ENCODE measurements at regions not wholly inside any gene's neighbourhood (a gene's known extent, or its start where the extent isn't known, plus 50 kb on each side); places are given as distances from the start of the nearest gene placed in this dataset.

- Histone ChIP-seq H4K20me1 (ENCODE audit: insufficient read depth) (no peaks in the 10 kb centered on the region), H3K9me3 (ENCODE audit: control insufficient read depth in 1 of 2, insufficient read depth in 1 of 2, low read depth in 1 of 2, low read length in 2 of 2) (no peaks in the 10 kb centered on the region), H3K27ac (ENCODE audit: low read depth, low read length) (no peak overlapping the region), H2AFZ (ENCODE audit: low read depth, low read length, poor library complexity, severe bottlenecking) (no peak overlapping the region), H3K4me1 (ENCODE audit: control insufficient read depth in 1 of 2, insufficient read depth in 2 of 2, low read length in 2 of 2) (no peaks in the 10 kb centered on the region), H3K4me2 (ENCODE audit: low read length) (no peak overlapping the region), H3K27me3 (ENCODE audit: insufficient read depth, low read length) (no peaks in the 10 kb centered on the region), H3K4me3 (replicated peaks in 1 of 2; ENCODE audit: low read depth in 1 of 2, low read length in 2 of 2) (no peak overlapping the region), H3K9me2 (ENCODE audit: insufficient read depth) (no peaks in the 10 kb centered on the region), H3K9ac (ENCODE audit: low read length) (no peak overlapping the region), H3K36me3 (ENCODE audit: control insufficient read depth in 1 of 2, insufficient read depth in 2 of 2, low read length in 2 of 2) (no peaks in the 10 kb centered on the region), H3K79me2 (ENCODE audit: insufficient read depth, low read length) (no peaks in the 10 kb centered on the region)
- intact Hi-C loops (cut with micrococcal nuclease), result no loop called here
- POLR2A ChIA-PET, result no interaction called here
- ATAC-seq, result no peak
- CTCF ChIA-PET, result no interaction called here
- RAD21 ChIA-PET (ENCODE audit: low non-redundant PET in 1 of 2, low total read pairs in 2 of 2, uncharacterized antibody in 2 of 2, unreplicated experiment in 2 of 2), result no interaction called here
- BruUV-seq (replicated peaks), result no TSS peak
- DNase-seq (ENCODE audit: low read depth, low spot score), result no peak
- TF ChIP-seq REST (IDR thresholded peaks at IDR 0.05; ENCODE audit: low read depth) (peak; percentile 52), SRF (IDR thresholded peaks at IDR 0.05; ENCODE audit: low read depth) (no peak)
Measured at GRCh38 chr1:57966751-57967406, 543.0 kb upstream of the DAB1 start.

- H3K9ac ChIP-seq (ENCODE audit: low read length), result no peak overlapping the region
- H3K27ac ChIP-seq (ENCODE audit: low read depth, low read length), result no peak overlapping the region
- DNase-seq (ENCODE audit: low read depth, low spot score) (no peak), ATAC-seq (no peak)
- CTCF ChIA-PET, result no interaction called here
- no peak overlapping the region for H2AFZ ChIP-seq (ENCODE audit: low read depth, low read length, poor library complexity, severe bottlenecking)
- RAD21 ChIA-PET (ENCODE audit: low non-redundant PET in 1 of 2, low total read pairs in 2 of 2, uncharacterized antibody in 2 of 2, unreplicated experiment in 2 of 2), result no interaction called here
- no peaks in the 10 kb centered on the region for H3K27me3 ChIP-seq (ENCODE audit: insufficient read depth, low read length)
- no peaks in the 10 kb centered on the region for H3K79me2 ChIP-seq (ENCODE audit: insufficient read depth, low read length)
- H3K4me3 ChIP-seq (replicated peaks in 1 of 2; ENCODE audit: low read depth in 1 of 2, low read length in 2 of 2), result no peak overlapping the region
- BruUV-seq (replicated peaks), result no TSS peak
- H3K4me2 ChIP-seq (ENCODE audit: low read length), result no peak overlapping the region
- no peaks in the 10 kb centered on the region for H3K36me3 ChIP-seq (ENCODE audit: control insufficient read depth in 1 of 2, insufficient read depth in 2 of 2, low read length in 2 of 2)
- POLR2A ChIA-PET, result no interaction called here
- H3K4me1 ChIP-seq (ENCODE audit: control insufficient read depth in 1 of 2, insufficient read depth in 2 of 2, low read length in 2 of 2), result no peaks in the 10 kb centered on the region
- no peaks in the 10 kb centered on the region for H4K20me1 ChIP-seq (ENCODE audit: insufficient read depth)
- H3K9me2 ChIP-seq (ENCODE audit: insufficient read depth), result no peaks in the 10 kb centered on the region
- H3K9me3 ChIP-seq (ENCODE audit: control insufficient read depth in 1 of 2, insufficient read depth in 1 of 2, low read depth in 1 of 2, low read length in 2 of 2), result no peaks in the 10 kb centered on the region
- intact Hi-C loops (cut with micrococcal nuclease), result no loop called here
- TF ChIP-seq RAD21 (IDR thresholded peaks at IDR 0.05; ENCODE audit: low read depth) (no peak), JUND (IDR thresholded peaks at IDR 0.05) (no peak), EGR1 (IDR thresholded peaks at IDR 0.05; ENCODE audit: low read depth) (no peak), MAX (IDR thresholded peaks at IDR 0.05) (no peak), POLR2AphosphoS5 (IDR thresholded peaks at IDR 0.05; ENCODE audit: low read depth, low read length) (no peak), CEBPB (IDR thresholded peaks at IDR 0.05; ENCODE audit: low read depth) (no peak), POLR2A (IDR thresholded peaks at IDR 0.05; ENCODE audit: borderline replicate concordance, extremely low read depth, insufficient read depth, insufficient read length) (no peak), EZH2 (IDR thresholded peaks at IDR 0.05) (no peak), REST (IDR thresholded peaks at IDR 0.05; ENCODE audit: low read depth) (no peak), TCF7L2 (IDR thresholded peaks at IDR 0.05; ENCODE audit: borderline replicate concordance, extremely low read depth, insufficient read depth, insufficient read length) (no peak)
Measured at GRCh38 chr1:57966340-57966739, 542.5 kb upstream of the DAB1 start.
